Kidney (tissue), 13 donors: ENCODE measurements at regions not wholly inside any gene's neighbourhood (a gene's known extent, or its start where the extent isn't known, plus 50 kb on each side); places are given as distances from the start of the nearest gene placed in this dataset.

Experiments used
- DNase-seq, 5 donors: peaks; one replicate each; pipeline ENCODE4 v3.0.0-alpha.2; 2013 to 2020
- FAIRE-seq: peaks from 2 replicates; lab custom pipeline; 2012; peaks lifted over from hg19 to GRCh38; lab: Jason Lieb, UNC
- H3K27ac ChIP-seq, 2 donors: one replicate each; pipeline ENCODE4 v1.7.0; 2013; ENCODE audit warnings: low read depth in 2 of 2, low read length in 2 of 2, inconsistent platforms in 1 of 2
- H3K27me3 ChIP-seq: one replicate; pipeline ENCODE4 v1.7.1; 2013; ENCODE audit warnings: low read length, inconsistent platforms; ENCODE audit not compliant: control insufficient read depth, insufficient read depth
- H3K36me3 ChIP-seq, 3 donors: one replicate each; pipeline versions ENCODE4 v1.7.0 to v1.7.1; 2013; ENCODE audit warnings: low read length in 3 of 3, control low read depth in 1 of 3, inconsistent platforms in 1 of 3; ENCODE audit not compliant: insufficient read depth in 3 of 3, control insufficient read depth in 2 of 3
- H3K4me1 ChIP-seq, 3 donors: one replicate each; pipeline versions ENCODE4 v1.7.0 to v1.7.1; 2013; ENCODE audit warnings: low read length in 3 of 3, inconsistent platforms in 1 of 3, low read depth in 1 of 3; ENCODE audit not compliant: control insufficient read depth in 2 of 3, insufficient read depth in 2 of 3
- H3K4me3 ChIP-seq, 3 donors: one replicate each; pipeline versions ENCODE4 v1.7.0 to v1.8.1; 2013; ENCODE audit warnings: low read length in 3 of 3, control low read depth in 1 of 3, inconsistent platforms in 1 of 3
- H3K9ac ChIP-seq, 3 donors: one replicate each; pipeline versions ENCODE4 v1.7.0 to v1.7.1; 2013; ENCODE audit warnings: low read length in 3 of 3, control low read depth in 1 of 3, inconsistent platforms in 1 of 3
- H3K9me3 ChIP-seq, 3 donors: one replicate each; pipeline versions ENCODE4 v1.7.0 to v1.7.1; 2013; ENCODE audit warnings: low read length in 3 of 3, control low read depth in 1 of 3, inconsistent platforms in 1 of 3; ENCODE audit not compliant: control insufficient read depth in 2 of 3, insufficient read depth in 1 of 3
- CTCF ChIP-seq: IDR thresholded peaks from 3 replicates; pipeline ENCODE4 v1.5.1; 2012; ENCODE audit warnings: mild to moderate bottlenecking, moderate library complexity, borderline replicate concordance; ENCODE audit not compliant: insufficient read depth; ENCODE audit errors: extremely low read depth
- intact Hi-C: fragments of 100-400 bp; cut with DNase I; formaldehyde crosslinking; loops from one replicate; pipeline ENCODE4 v1.11.1; 2022
- donor health status: control.
- donor health status: control.
- donor health status: control.
- donor health status: control.
- donor health status: control.
- donor health status: DM: yes; HTN: yes; CAD: no.
- donor health status: Normal renal cell carcinoma (clear cell type).

- Histone ChIP-seq H3K4me1 (peaks cover 0 to 4% (median 0%) of the 10 kb centered on the region in 3 donors), H3K36me3 (no peaks in the 10 kb centered on the region), H3K4me3 (no peak overlapping the region), H3K9me3 (no peaks in the 10 kb centered on the region), H3K27me3 (no peaks in the 10 kb centered on the region), H3K27ac (no peak overlapping the region), H3K9ac (no peak overlapping the region)
- FAIRE-seq: no peak
- intact Hi-C loops: no loop called here
- no peak for TF ChIP-seq CTCF
- no peak for DNase-seq
Measured at GRCh38 chr15:57782731-57783130, 76.2 kb downstream of the POLR2M start.

- no peak for DNase-seq
- no peaks in the 10 kb centered on the region for H3K27me3 ChIP-seq
- intact Hi-C loops: no loop called here
- H3K27ac ChIP-seq: peak overlapping the region; percentile 36 to 76
- no peak overlapping the region for H3K9ac ChIP-seq
- no peak for TF ChIP-seq CTCF
- FAIRE-seq: no peak
- no peaks in the 10 kb centered on the region for H3K36me3 ChIP-seq
- H3K9me3 ChIP-seq: no peaks in the 10 kb centered on the region
- H3K4me3 ChIP-seq: no peak overlapping the region
- H3K4me1 ChIP-seq: peaks cover 0 to 4% (median 0%) of the 10 kb centered on the region in 3 donors
Measured at GRCh38 chr15:57784081-57784511, 77.6 kb downstream of the POLR2M start.

- H3K27ac ChIP-seq: peak overlapping the region in 1 of 2 donors; percentile 76
- H3K27me3 ChIP-seq: no peaks in the 10 kb centered on the region
- no peak for TF ChIP-seq CTCF
- H3K4me3 ChIP-seq: no peak overlapping the region
- no peaks in the 10 kb centered on the region for H3K36me3 ChIP-seq
- H3K9me3 ChIP-seq: no peaks in the 10 kb centered on the region
- intact Hi-C loops: no loop called here
- H3K4me1 ChIP-seq: peaks cover 0 to 4% (median 0%) of the 10 kb centered on the region in 3 donors
- no peak overlapping the region for H3K9ac ChIP-seq
- DNase-seq (no peak), FAIRE-seq (no peak)
Measured at GRCh38 chr15:57785039-57785438, 78.5 kb downstream of the POLR2M start.

- Histone ChIP-seq H3K27me3 (no peaks in the 10 kb centered on the region), H3K36me3 (no peaks in the 10 kb centered on the region), H3K27ac (no peak overlapping the region), H3K4me1 (peaks cover 0 to 4% (median 0%) of the 10 kb centered on the region in 3 donors), H3K9me3 (no peaks in the 10 kb centered on the region), H3K4me3 (no peak overlapping the region), H3K9ac (no peak overlapping the region)
- intact Hi-C loops: no loop called here
- no peak for DNase-seq
- TF ChIP-seq CTCF: no peak
- FAIRE-seq: no peak
Measured at GRCh38 chr15:57785959-57786358, 79.4 kb downstream of the POLR2M start.
